ENCODE measurements at regions not wholly inside any gene's neighbourhood (a gene's known extent, or its start where the extent isn't known, plus 50 kb on each side); places are given as distances from the start of the nearest gene placed in this dataset.

GRCh38 chr12:69001251-69001650, 68.3 kb upstream of the CPM start:
- TF ChIP-seq POLR2AphosphoS5 (IDR thresholded peaks at IDR 0.05; ENCODE audit: borderline replicate concordance, low read depth, low read length) (no peak), EZH2 (IDR thresholded peaks at IDR 0.05) (no peak), FOXP2 (optimal IDR thresholded peaks at IDR 0.05; ENCODE audit: control extremely low read depth, extremely low read length, insufficient read depth) (no peak)
